IPS-15b (cell line): ENCODE measurements at regions not wholly inside any gene's neighbourhood (a gene's known extent, or its start where the extent isn't known, plus 50 kb on each side); places are given as distances from the start of the nearest gene placed in this dataset.

Experiments used
- H3K27me3 ChIP-seq: one replicate; pipeline ENCODE4 v1.6.1; 2013; ENCODE audit warnings: low read length; ENCODE audit not compliant: control insufficient read depth, insufficient read depth
- H3K36me3 ChIP-seq: one replicate; pipeline ENCODE4 v1.6.1; 2013; ENCODE audit warnings: low read length; ENCODE audit not compliant: control insufficient read depth, insufficient read depth
- H3K4me1 ChIP-seq: one replicate; pipeline ENCODE4 v1.6.1; 2013; ENCODE audit warnings: mild to moderate bottlenecking, low read length; ENCODE audit not compliant: control insufficient read depth, insufficient read depth
- H3K4me3 ChIP-seq: one replicate; pipeline ENCODE4 v1.5.1; 2013; ENCODE audit warnings: low read depth, low read length
- H3K9ac ChIP-seq: one replicate; pipeline ENCODE4 v1.6.1; 2013; ENCODE audit warnings: low read depth, mild to moderate bottlenecking, low read length
- H3K9me3 ChIP-seq: one replicate; pipeline ENCODE4 v1.6.1; 2013; ENCODE audit warnings: mild to moderate bottlenecking, low read length; ENCODE audit not compliant: control insufficient read depth, insufficient read depth

DNA sequence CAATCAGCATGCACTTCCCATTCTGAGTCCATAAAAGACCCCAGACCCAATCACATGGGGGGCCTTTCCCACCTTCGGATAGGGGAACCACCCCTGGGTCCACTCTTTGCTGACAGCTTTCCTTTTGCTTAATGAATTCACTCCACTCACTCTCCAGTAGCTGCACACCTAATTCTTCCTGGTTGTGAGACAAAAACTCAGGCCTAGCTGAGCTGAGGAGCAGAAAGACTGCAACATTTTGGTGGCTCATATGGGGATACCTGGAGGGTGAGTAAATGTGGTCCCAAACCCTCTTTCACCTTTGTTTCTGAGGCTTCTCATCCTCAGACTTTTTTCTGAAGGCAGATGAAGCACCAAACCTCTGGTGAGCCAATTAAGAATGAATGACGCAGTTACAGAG lies 138.1 kb downstream of the WDR11 start:
- Histone ChIP-seq H3K9me3 (peaks cover 4% of the 10 kb centered on the region), H3K4me1 (no peaks in the 10 kb centered on the region), H3K27me3 (no peaks in the 10 kb centered on the region), H3K9ac (no peak overlapping the region), H3K36me3 (no peaks in the 10 kb centered on the region), H3K4me3 (no peak overlapping the region)

DNA sequence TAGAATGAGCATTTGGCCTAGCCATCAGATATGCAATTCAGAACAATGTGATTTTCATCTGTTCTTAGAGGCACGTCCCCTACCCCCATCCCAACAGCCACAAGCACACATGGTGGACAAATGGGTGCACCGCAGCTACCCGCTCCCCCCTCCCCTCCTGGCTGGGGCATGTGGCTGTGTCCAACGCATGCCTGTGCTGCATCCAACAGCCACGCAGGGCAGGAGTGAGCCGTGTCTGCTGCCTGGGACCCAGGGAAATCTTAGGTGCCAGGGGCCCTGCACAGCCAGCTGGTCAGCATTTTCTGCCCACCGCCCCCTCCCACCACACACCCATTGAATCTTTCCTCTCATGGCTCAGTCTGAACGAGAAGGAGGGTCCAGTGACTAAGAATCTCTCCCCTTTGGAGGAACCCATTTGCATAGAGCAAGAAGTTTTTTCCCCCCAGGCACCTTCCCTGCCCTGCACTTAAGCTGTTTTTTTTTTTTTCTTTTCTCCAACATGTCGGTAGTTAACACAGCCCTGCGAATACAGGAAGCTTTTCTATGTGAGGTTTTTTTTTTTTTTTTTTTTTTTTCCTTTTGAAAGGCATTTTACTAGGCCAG lies 138.9 kb downstream of the WDR11 start:
- H3K9ac ChIP-seq, result no peak overlapping the region
- H3K4me1 ChIP-seq, result no peaks in the 10 kb centered on the region
- H3K27me3 ChIP-seq, result no peaks in the 10 kb centered on the region
- peaks cover 4% of the 10 kb centered on the region for H3K9me3 ChIP-seq
- no peaks in the 10 kb centered on the region for H3K36me3 ChIP-seq
- H3K4me3 ChIP-seq, result no peak overlapping the region

- Histone ChIP-seq H3K36me3 (no peaks in the 10 kb centered on the region), H3K9ac (no peak overlapping the region), H3K4me1 (no peaks in the 10 kb centered on the region), H3K27me3 (no peaks in the 10 kb centered on the region), H3K9me3 (peaks cover 4% of the 10 kb centered on the region), H3K4me3 (no peak overlapping the region)
Measured at GRCh38 chr10:120990831-120991230, 139.7 kb downstream of the WDR11 start.

DNA sequence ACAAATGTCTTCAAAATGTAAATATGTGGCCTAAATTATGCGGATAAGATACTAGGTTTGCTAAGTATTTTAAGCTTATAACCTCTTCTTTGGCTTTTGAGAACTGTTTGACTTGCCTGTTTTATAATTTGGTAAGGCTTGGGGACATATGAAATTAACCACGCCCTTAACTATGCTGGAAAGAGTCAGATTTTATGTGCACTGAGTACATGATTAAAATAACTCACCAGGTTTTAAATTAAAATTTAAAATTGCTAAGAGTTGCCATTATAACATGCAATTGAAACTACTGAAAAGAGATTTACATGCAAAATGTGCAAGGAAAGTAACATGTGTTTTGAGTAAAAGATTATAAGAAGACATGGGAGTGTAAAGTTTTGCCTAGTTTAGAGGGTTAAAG lies 141.9 kb downstream of the WDR11 start:
- Histone ChIP-seq H3K27me3 (no peaks in the 10 kb centered on the region), H3K36me3 (no peaks in the 10 kb centered on the region), H3K4me1 (no peaks in the 10 kb centered on the region), H3K4me3 (no peak overlapping the region), H3K9me3 (peaks cover 4% of the 10 kb centered on the region), H3K9ac (no peak overlapping the region)

- H3K4me1 ChIP-seq, result no peaks in the 10 kb centered on the region
Measured at GRCh38 chr10:120995768-120996167, 144.6 kb downstream of the WDR11 start.

GRCh38 chr10:120996456-120997034 lies 145.4 kb downstream of the WDR11 start:
- Histone ChIP-seq H3K9me3 (no peaks in the 10 kb centered on the region), H3K9ac (no peak overlapping the region), H3K36me3 (no peaks in the 10 kb centered on the region), H3K27me3 (no peaks in the 10 kb centered on the region), H3K4me3 (no peak overlapping the region), H3K4me1 (no peaks in the 10 kb centered on the region)

More at GRCh38 chr10:120995768-120996167, 144.6 kb downstream of the WDR11 start:
- Histone ChIP-seq H3K4me3 (no peak overlapping the region), H3K27me3 (no peaks in the 10 kb centered on the region), H3K9ac (no peak overlapping the region), H3K9me3 (no peaks in the 10 kb centered on the region), H3K36me3 (no peaks in the 10 kb centered on the region)

- Histone ChIP-seq H3K36me3 (no peaks in the 10 kb centered on the region), H3K9me3 (no peaks in the 10 kb centered on the region)
Measured at GRCh38 chr10:120997313-120997712, 146.2 kb downstream of the WDR11 start.

GRCh38 chr10:120997756-120998155 lies 146.6 kb downstream of the WDR11 start:
- no peaks in the 10 kb centered on the region for H3K27me3 ChIP-seq
- no peak overlapping the region for H3K9ac ChIP-seq
- no peaks in the 10 kb centered on the region for H3K4me1 ChIP-seq
- no peaks in the 10 kb centered on the region for H3K9me3 ChIP-seq
- H3K4me3 ChIP-seq, result no peak overlapping the region
- H3K36me3 ChIP-seq, result no peaks in the 10 kb centered on the region

More at GRCh38 chr10:120997313-120997712, 146.2 kb downstream of the WDR11 start:
- Histone ChIP-seq H3K4me3 (no peak overlapping the region), H3K4me1 (no peaks in the 10 kb centered on the region), H3K9ac (no peak overlapping the region), H3K27me3 (no peaks in the 10 kb centered on the region)

GRCh38 chr10:120998251-120998650 lies 147.1 kb downstream of the WDR11 start:
- no peaks in the 10 kb centered on the region for H3K4me1 ChIP-seq
- H3K9me3 ChIP-seq, result no peaks in the 10 kb centered on the region
- no peaks in the 10 kb centered on the region for H3K36me3 ChIP-seq
- H3K4me3 ChIP-seq, result no peak overlapping the region
- no peaks in the 10 kb centered on the region for H3K27me3 ChIP-seq
- no peak overlapping the region for H3K9ac ChIP-seq

DNA sequence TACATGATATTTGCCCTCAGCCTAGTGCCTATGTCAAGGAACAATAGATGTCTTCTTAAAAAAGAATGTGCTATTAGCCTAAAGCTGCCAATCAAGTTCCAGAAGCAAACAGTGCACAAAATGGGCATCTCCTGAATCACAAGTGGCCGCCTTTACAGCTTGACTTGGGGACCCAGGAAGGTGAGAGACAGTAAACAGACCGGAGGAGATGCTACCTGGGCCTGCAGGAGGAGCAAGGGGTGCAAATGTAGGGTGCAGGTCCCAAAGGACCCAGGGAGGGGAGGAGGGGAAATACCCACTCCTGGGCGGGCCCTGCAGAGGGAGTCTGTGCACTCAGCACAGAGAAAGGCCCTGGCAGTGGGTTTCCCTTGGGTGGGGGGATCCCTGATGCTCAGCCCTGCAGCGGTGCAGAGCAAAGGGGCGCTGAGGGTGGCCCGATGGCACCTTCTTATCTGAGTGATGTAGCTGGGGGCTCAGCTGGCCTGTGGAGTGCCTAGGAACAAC lies 147.7 kb downstream of the WDR11 start:
- Histone ChIP-seq H3K4me3 (no peak overlapping the region), H3K36me3 (no peaks in the 10 kb centered on the region), H3K9ac (no peak overlapping the region), H3K9me3 (no peaks in the 10 kb centered on the region), H3K27me3 (no peaks in the 10 kb centered on the region), H3K4me1 (no peaks in the 10 kb centered on the region)

DNA sequence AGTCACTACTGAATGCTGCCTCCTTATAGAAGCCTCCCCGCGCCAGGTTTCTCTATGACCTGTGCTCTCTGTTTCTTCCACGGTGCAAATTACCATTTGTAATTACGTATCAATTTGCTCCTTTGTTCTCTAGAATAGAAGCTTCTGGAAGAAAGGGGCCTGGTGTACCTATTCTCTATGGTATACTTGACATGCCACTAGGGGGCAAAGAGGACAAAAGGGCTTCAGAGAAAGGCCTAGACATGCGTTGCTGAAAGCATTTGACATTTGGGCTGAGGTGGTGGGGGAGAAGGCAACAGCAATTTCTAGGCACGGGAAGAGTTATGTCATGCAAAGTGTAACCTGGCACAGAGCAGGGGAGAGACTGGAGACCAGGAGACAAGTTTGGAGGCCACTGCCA lies 148.7 kb downstream of the WDR11 start:
- Histone ChIP-seq H3K9ac (no peak overlapping the region), H3K4me3 (no peak overlapping the region), H3K27me3 (no peaks in the 10 kb centered on the region), H3K4me1 (no peaks in the 10 kb centered on the region), H3K36me3 (no peaks in the 10 kb centered on the region), H3K9me3 (no peaks in the 10 kb centered on the region)

GRCh38 chr10:121002586-121003205 lies 151.5 kb downstream of the WDR11 start:
- no peak overlapping the region for H3K4me3 ChIP-seq
- H3K9ac ChIP-seq, result no peak overlapping the region
- H3K36me3 ChIP-seq, result no peaks in the 10 kb centered on the region
- H3K9me3 ChIP-seq, result no peaks in the 10 kb centered on the region
- no peaks in the 10 kb centered on the region for H3K4me1 ChIP-seq
- H3K27me3 ChIP-seq, result no peaks in the 10 kb centered on the region
